ENCODE measurements at regions not wholly inside any gene's neighbourhood (a gene's known extent, or its start where the extent isn't known, plus 50 kb on each side); places are given as distances from the start of the nearest gene placed in this dataset.
"Not testable (repeated sequence)": the region's sequence is repeated elsewhere in the genome, so short reads cannot be mapped to it uniquely, and the experiment has no call there.

DNA sequence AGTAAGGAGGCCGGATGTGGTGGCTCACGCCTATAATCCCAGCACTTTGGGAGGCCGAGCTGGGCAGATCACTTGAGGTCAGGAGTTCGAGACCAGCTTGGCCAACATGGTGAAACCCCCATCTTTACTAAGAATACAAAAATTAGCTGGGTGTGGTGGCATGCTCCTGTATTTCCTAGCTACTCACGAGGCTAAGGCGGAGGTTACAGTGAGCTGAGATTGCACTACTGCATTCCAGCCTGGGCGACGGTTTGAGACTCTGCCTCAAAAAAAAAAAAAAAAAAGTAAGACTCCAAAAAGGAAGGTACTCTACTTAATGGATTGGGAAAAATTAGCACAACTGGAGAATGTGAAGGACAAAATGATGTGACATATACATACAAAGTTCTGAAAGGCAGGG is 130.2 kb upstream of the PTPN20 start:
- POLR2A ChIA-PET (ENCODE audit: unreplicated experiment); H3K4me3 ChIP-seq; intact Hi-C loops (cut with micrococcal nuclease; ENCODE audit: unreplicated experiment); H4K20me1 ChIP-seq (ENCODE audit: insufficient read depth); H3K9me3 ChIP-seq (ENCODE audit: insufficient read depth, low read depth); H3K4me1 ChIP-seq (replicated peaks; ENCODE audit: insufficient read depth); CTCF ChIA-PET; H3F3A ChIP-seq (ENCODE audit: insufficient read depth, low read depth); H3K4me2 ChIP-seq; H3K9me2 ChIP-seq (ENCODE audit: insufficient read depth); H3K27me3 ChIP-seq (ENCODE audit: insufficient read depth, low read depth); H3K79me2 ChIP-seq (ENCODE audit: low read depth); H3K36me3 ChIP-seq (ENCODE audit: low read depth); H2AFZ ChIP-seq; BruUV-seq (replicated peaks); H3K27ac ChIP-seq: not testable (repeated sequence)
- DNase-seq, result peak in 1 of 2 experiments; percentile 53

GRCh38 chr10:46782001-46782874 is 129.0 kb upstream of the PTPN20 start:
- BruUV-seq (replicated peaks); H3K79me2 ChIP-seq (ENCODE audit: low read depth); H2AFZ ChIP-seq; H3K36me3 ChIP-seq (ENCODE audit: low read depth); H3K27ac ChIP-seq; H3K4me1 ChIP-seq (replicated peaks; ENCODE audit: insufficient read depth); CTCF ChIA-PET; POLR2A ChIA-PET (ENCODE audit: unreplicated experiment); H3K4me3 ChIP-seq; H4K20me1 ChIP-seq (ENCODE audit: insufficient read depth); DNase-seq; H3K9me2 ChIP-seq (ENCODE audit: insufficient read depth); H3K4me2 ChIP-seq; intact Hi-C loops (cut with micrococcal nuclease; ENCODE audit: unreplicated experiment); H3K27me3 ChIP-seq (ENCODE audit: insufficient read depth, low read depth); H3K9me3 ChIP-seq (ENCODE audit: insufficient read depth, low read depth); H3F3A ChIP-seq (ENCODE audit: insufficient read depth, low read depth): not testable (repeated sequence)

- H3K4me2 ChIP-seq; POLR2A ChIA-PET (ENCODE audit: unreplicated experiment); H2AFZ ChIP-seq; H4K20me1 ChIP-seq (ENCODE audit: insufficient read depth); H3K9me2 ChIP-seq (ENCODE audit: insufficient read depth); intact Hi-C loops (cut with micrococcal nuclease; ENCODE audit: unreplicated experiment); H3F3A ChIP-seq (ENCODE audit: insufficient read depth, low read depth); CTCF ChIA-PET; H3K9me3 ChIP-seq (ENCODE audit: insufficient read depth, low read depth); H3K4me1 ChIP-seq (replicated peaks; ENCODE audit: insufficient read depth); H3K36me3 ChIP-seq (ENCODE audit: low read depth); H3K27me3 ChIP-seq (ENCODE audit: insufficient read depth, low read depth); H3K27ac ChIP-seq; H3K79me2 ChIP-seq (ENCODE audit: low read depth); H3K4me3 ChIP-seq; BruUV-seq (replicated peaks); DNase-seq: not testable (repeated sequence)
Observed at GRCh38 chr10:46784665-46785064, 126.6 kb upstream of the PTPN20 start.

DNA sequence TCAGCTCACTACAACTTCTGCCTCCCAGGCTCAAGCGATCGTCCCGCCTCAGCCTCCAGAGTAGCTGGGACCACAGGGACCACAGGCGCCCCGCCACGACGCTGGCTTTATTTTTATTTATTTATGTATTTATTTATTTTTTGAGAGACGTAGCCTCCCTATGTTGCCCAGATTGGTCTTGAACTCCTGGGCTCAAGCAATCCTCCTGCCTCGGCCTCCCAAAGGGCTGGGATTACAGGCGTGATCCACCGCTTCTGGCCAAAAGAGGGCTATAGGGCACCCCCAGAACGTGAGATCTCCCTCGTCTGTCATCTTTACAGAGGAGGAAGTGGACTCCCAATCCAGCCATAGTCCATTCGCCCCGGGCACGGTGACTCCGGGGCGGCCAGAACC is 125.1 kb upstream of the PTPN20 start:
- peak overlapping the region; percentile 74 for H3K4me2 ChIP-seq
- TSS peak; percentile 93 for BruUV-seq (replicated peaks)
- H3K27ac ChIP-seq; H3F3A ChIP-seq (ENCODE audit: insufficient read depth, low read depth); H3K27me3 ChIP-seq (ENCODE audit: insufficient read depth, low read depth); CTCF ChIA-PET; H3K36me3 ChIP-seq (ENCODE audit: low read depth); DNase-seq; H3K9me2 ChIP-seq (ENCODE audit: insufficient read depth); intact Hi-C loops (cut with micrococcal nuclease; ENCODE audit: unreplicated experiment); H3K4me1 ChIP-seq (replicated peaks; ENCODE audit: insufficient read depth); H4K20me1 ChIP-seq (ENCODE audit: insufficient read depth); POLR2A ChIA-PET (ENCODE audit: unreplicated experiment); H2AFZ ChIP-seq; H3K9me3 ChIP-seq (ENCODE audit: insufficient read depth, low read depth); H3K79me2 ChIP-seq (ENCODE audit: low read depth): not testable (repeated sequence)
- H3K4me3 ChIP-seq, result peak overlapping the region; percentile 71

- Histone ChIP-seq H3K4me2 (peak overlapping the region; percentile 74), H2AFZ (peak overlapping the region; percentile 96), H3K4me3 (peak overlapping the region; percentile 71), H3K27ac (peak overlapping the region; percentile 37)
- H3F3A ChIP-seq (ENCODE audit: insufficient read depth, low read depth); H3K36me3 ChIP-seq (ENCODE audit: low read depth); H3K27me3 ChIP-seq (ENCODE audit: insufficient read depth, low read depth); H3K4me1 ChIP-seq (replicated peaks; ENCODE audit: insufficient read depth); H3K9me2 ChIP-seq (ENCODE audit: insufficient read depth); CTCF ChIA-PET; POLR2A ChIA-PET (ENCODE audit: unreplicated experiment); H4K20me1 ChIP-seq (ENCODE audit: insufficient read depth); intact Hi-C loops (cut with micrococcal nuclease; ENCODE audit: unreplicated experiment); H3K79me2 ChIP-seq (ENCODE audit: low read depth); H3K9me3 ChIP-seq (ENCODE audit: insufficient read depth, low read depth): not testable (repeated sequence)
- TSS peak; percentile 51 for BruUV-seq (replicated peaks)
- peak; percentile 88 to 89 for DNase-seq
Observed at GRCh38 chr10:46786518-46787320, 124.5 kb upstream of the PTPN20 start.
